Ishikawa (cell line): ENCODE measurements at regions not wholly inside any gene's neighbourhood (a gene's known extent, or its start where the extent isn't known, plus 50 kb on each side); places are given as distances from the start of the nearest gene placed in this dataset.

Experiments used
- CEBPB ChIP-seq: IDR thresholded peaks from 2 replicates; pipeline ENCODE4 v1.6.1; 2012
- CREB1 ChIP-seq: IDR thresholded peaks from 2 replicates; pipeline ENCODE4 v1.6.1; 2012; ENCODE audit warnings: low read depth
- EGR1 ChIP-seq: IDR thresholded peaks from 2 replicates; pipeline ENCODE4 v1.6.1; 2012
- FOXM1 ChIP-seq: IDR thresholded peaks from 2 replicates; pipeline ENCODE4 v1.6.1; 2012; ENCODE audit warnings: low read depth, borderline replicate concordance
- MAX ChIP-seq: IDR thresholded peaks from 2 replicates; pipeline ENCODE4 v1.6.1; 2012
- RAD21 ChIP-seq: IDR thresholded peaks from 2 replicates; pipeline ENCODE4 v1.6.1; 2012; ENCODE audit warnings: low read depth
- REST ChIP-seq: IDR thresholded peaks from 2 replicates; pipeline ENCODE4 v1.6.1; 2012; ENCODE audit warnings: low read depth, mild to moderate bottlenecking
- TAF1 ChIP-seq: IDR thresholded peaks from 2 replicates; pipeline ENCODE4 v1.6.1; 2012; ENCODE audit warnings: low read depth, mild to moderate bottlenecking
- TCF12 ChIP-seq: IDR thresholded peaks from 2 replicates; pipeline ENCODE4 v1.6.1; 2012; ENCODE audit warnings: low read depth
- TEAD4 ChIP-seq: IDR thresholded peaks from 2 replicates; pipeline ENCODE4 v1.6.1; 2012

- TF ChIP-seq CREB1 (no peak), RAD21 (no peak), MAX (no peak), FOXM1 (no peak), TCF12 (no peak), TAF1 (no peak), REST (no peak), CEBPB (no peak), TEAD4 (no peak), EGR1 (no peak)
These were observed 1217.6 kb upstream of the ALCAM start for GRCh38 chr3:104149154-104149553.
